GM19099 (cell line): ENCODE measurements at regions not wholly inside any gene's neighbourhood (a gene's known extent, or its start where the extent isn't known, plus 50 kb on each side); places are given as distances from the start of the nearest gene placed in this dataset.

Experiments used
- POLR2A ChIP-seq: IDR thresholded peaks from 3 replicates; pipeline ENCODE4 v1.6.1; 2011; ENCODE audit warnings: low read depth; ENCODE audit not compliant: insufficient read length; ENCODE audit errors: extremely low read depth

DNA sequence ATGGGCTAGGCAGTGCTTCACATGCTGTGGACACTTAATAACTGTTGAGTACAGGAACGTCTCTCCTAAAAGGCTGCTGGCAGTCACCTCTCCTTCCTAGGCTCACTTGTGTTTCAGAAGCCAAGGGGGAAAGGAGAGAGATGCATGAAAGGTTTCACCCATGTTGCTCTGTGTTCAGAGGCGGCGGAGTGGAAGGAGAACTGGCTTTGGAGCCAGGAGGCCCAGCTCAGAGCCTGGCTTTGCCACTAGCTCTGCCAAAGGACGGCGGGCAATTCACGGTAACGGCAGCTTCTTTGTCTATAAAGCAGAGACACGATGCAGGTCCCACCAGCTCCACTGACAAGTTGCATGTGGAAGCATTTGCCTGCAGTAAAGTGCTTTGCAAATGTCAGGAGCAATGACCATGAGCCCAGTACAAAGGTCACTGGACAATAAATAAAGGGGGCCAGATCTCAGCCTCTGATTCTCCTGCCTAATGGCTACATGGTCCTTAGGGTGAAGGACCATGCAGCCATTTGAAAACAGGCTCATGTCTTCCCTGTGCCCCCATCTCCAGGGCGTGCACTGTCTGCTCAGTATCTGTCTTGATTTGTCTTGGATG, 171.7 kb upstream of the TLE3 start:
- TF ChIP-seq POLR2A: no peak

GRCh38 chr15:70268698-70269251, 171.1 kb upstream of the TLE3 start:
- no peak for TF ChIP-seq POLR2A

DNA sequence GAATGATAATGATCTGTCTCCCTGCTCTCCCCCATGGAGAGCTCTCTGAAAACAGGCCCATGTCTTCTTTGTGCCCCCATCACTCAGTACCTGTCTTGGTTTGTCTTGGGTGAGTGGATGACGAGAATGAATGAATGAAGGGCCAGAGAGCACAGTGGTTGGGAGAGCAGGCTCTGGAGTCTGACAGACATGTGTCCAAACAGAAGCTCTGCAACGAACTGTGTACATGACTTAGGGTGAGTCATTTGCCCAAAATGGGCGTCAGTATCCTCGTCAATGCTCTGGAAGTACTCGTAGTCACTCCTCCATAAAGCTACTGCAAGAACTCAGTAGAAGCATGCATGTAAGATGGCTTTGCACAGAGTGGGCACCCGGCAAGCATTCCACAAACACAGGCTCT, 170.2 kb upstream of the TLE3 start:
- TF ChIP-seq POLR2A: no peak

DNA sequence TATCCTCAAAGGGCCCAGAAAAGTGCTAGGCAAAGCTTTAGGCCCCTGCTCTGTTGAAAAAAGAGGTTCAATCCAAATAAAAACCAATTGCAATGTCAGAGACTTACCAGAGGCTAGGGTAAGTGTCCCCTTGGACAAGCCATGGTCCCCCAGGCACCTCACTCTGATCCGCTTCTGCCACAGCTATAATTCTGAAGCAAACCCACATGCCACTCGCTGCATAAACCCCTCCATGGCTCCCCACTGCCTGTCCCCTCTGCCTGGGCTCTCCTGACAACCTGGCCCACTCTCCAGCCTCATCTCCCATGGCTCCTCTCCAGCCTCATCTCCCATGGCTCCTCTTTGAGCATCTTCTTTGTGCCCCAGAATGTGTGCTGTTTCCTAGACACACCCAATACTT, 169.6 kb upstream of the TLE3 start:
- TF ChIP-seq POLR2A: no peak

DNA sequence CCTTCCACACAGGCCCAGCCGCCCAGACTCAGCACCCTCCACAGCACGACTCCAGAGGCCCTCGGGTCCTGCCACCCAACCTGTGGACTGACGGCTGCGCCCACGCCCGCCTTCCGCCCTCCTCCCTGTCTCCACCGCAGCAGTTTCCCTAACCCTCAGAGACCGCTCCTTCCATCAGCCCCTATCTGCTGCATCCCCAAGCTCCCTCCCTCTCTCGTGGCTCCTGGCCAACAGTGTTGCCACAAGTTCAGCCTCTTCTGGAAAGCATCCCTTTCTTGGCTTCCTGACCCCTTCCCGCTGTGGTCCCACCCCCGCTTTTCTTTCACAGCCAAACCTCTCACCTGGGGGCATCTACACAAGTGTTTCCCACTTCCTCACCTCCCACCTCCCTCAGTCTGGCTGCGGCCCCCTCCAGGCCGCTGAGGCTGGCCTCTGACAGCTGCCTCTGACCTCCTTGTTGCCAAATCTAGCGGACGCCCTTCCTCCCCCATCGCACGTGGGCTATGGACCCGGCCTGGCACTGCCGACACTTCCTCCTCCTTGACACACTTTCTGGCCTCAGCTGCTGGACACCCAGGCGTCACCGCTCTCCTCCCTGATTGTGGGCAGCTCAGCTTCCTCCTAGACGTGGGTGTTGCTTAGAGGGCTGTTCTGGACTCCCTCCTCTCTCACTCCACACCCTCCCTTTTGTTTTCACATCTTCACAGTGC, 168.8 kb upstream of the TLE3 start:
- no peak for TF ChIP-seq POLR2A

DNA sequence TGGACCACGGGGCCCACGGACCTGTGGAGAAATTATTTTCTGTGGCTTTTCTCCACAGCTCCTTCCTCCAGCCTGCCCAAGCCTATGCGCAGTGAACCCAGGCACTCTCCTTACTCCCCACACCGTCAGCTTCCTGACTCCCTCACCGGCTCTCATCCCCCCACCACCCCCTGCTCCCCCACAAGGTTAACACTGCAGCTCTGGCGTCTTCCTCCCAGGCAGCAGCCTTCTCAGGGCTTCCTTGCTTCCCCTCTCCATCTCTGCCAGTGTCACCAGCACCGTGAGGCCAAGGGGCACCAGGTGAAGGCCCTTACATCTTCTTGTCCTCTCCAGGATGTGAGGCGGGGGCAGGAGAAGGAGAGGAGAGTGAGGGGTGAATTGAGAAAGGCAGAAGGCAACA, 168.3 kb upstream of the TLE3 start:
- no peak for TF ChIP-seq POLR2A

- no peak for TF ChIP-seq POLR2A
These were observed 167.8 kb upstream of the TLE3 start for GRCh38 chr15:70265466-70265978.

GRCh38 chr15:70264738-70265465, 167.2 kb upstream of the TLE3 start:
- no peak for TF ChIP-seq POLR2A

DNA sequence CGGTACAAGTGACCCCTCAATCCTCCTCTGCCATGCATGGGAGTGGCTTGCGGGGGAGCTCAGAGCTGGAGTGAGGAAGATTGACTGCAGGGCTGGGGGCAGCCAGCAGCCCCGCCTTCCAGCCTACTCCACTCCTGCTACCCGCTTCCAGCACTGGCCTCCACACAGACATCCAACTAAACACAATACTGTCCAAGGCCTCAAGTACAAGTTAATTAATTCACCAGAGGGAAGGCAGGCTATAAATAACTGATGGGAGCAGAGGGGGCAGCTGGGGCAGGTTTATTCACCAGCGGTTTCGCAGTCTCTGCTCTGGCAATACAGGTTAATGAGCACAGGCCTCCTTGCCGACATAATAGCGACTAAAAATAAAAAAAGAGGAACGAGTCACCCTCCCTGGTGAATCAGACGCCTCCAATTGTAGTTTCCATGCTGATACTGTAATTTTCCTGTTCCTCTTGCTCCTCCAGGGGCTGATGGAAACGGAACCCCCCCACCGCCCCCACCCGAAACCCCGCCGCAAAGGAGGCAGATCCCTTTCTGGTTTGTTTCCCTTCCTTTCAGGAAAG, 166.4 kb upstream of the TLE3 start:
- no peak for TF ChIP-seq POLR2A

DNA sequence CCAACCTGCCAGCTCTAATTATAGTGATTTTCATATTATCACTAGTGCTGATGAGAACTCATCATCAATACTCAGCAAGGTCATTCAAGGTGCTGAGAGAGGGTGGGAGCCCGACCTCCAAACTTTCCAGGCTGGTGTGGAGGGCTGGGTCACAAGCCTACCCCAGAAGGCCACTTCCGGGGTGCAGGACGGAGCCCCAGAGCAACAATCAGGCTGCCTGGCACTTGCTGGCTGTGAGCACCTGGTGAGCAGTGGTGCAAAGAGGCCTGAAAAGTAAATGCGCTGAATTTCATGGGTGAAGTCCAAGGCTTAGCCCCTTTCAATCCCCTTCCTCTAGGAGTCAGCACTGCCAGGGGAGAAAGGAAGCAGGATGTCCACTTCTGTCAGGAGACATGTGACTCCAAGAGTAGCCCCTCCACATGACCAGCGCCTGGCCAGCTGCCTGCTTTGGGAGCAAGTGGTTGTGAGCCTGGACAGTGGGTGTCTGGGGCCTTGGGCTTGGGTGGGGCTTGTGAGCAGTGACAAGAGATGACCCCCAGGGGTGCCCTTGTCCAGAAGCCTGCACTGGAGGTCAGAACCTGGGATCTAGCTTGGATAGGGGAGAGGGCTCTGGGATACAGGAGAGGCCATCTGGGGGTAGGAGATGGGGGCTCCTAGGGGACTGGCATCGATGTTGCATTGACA, 165.0 kb upstream of the TLE3 start:
- no peak for TF ChIP-seq POLR2A

DNA sequence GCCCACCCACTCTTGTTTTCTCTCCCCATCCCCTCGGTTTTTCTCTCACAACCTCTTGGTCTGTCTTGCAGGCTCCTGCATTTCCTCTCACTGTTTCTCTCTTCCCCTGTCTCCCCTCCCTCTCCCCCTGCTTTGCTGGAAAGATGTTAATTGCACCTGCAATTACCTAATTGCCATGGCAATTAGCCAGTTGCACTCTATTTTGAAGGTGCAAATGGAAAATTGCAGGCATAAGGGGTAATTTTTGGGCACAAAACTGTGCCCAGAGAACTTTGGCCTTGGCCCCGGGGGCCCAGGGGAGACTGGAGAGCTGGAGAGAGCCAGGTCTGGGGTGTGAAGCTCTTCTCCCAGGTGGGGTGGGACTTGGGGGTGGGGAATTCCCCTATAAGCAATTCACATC, 164.5 kb upstream of the TLE3 start:
- no peak for TF ChIP-seq POLR2A

DNA sequence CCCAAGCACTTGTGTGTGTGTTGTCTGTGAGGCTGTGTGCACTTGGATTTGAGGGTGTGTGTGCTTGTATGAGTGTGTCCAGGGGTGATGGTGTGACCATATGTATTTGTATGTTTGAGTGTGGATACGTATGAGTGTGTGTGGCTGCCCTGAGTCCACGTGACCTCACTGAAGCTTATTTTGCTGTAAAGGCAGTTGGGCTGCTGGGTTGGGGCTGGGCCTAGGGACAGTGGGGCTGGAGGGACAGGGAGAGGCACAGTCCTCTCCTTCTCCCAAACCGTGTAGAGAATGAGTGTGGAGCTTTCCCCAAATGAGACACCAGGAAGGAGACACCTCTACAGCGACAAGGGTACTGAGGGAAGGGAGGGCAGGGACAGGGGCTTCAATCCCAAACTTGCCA, 163.4 kb upstream of the TLE3 start:
- TF ChIP-seq POLR2A: no peak

DNA sequence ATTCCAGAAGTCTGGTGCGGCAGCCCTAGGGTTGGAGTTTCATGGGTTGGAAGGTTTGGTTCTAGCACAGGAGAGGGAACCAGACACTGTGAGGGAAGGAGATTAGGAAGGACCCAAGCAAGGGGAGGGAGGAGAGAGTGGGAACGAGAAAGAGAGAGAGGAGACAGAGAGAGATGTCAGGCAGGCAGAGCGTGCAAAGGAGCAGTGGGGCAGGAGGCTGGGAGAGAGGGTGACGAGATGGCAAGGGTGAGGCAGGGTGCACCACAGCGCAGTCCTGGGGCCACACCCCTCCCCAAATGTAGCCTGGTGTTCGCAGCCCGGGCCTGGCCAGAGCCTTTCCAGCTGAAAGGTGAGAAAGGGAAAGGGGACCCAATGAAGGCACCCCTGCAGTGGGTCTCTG, 162.9 kb upstream of the TLE3 start:
- no peak for TF ChIP-seq POLR2A

GRCh38 chr15:70259640-70260508, 162.2 kb upstream of the TLE3 start:
- TF ChIP-seq POLR2A: no peak
